Cardiac fibroblast (primary cell): ENCODE measurements at regions not wholly inside any gene's neighbourhood (a gene's known extent, or its start where the extent isn't known, plus 50 kb on each side); places are given as distances from the start of the nearest gene placed in this dataset.
"Not testable (repeated sequence)": the region's sequence is repeated elsewhere in the genome, so short reads cannot be mapped to it uniquely, and the experiment has no call there.

Experiments used
- DNase-seq, 2 donors: peaks; one replicate each; pipeline versions ENCODE4 v3.0.0 to v3.0.0-alpha.2; 2010; ENCODE audit warnings: low read depth in 2 of 2
- H3K4me3 ChIP-seq, 2 donors: replicated peaks in 1 of 2; 1 replicate in 1 of 2; 2 replicates in 1 of 2; pipeline ENCODE4 v1.5.1; 2011; ENCODE audit warnings: low read depth in 2 of 2, low read length in 2 of 2, mild to moderate bottlenecking in 2 of 2, moderate library complexity in 1 of 2
- TF ChIP-seq, protein P1 (sequence below): IDR thresholded peaks from one replicate; pipeline ENCODE4 v1.5.1; 2011; ENCODE audit warnings: low read depth, mild to moderate bottlenecking, low read length, inconsistent platforms

DNA sequence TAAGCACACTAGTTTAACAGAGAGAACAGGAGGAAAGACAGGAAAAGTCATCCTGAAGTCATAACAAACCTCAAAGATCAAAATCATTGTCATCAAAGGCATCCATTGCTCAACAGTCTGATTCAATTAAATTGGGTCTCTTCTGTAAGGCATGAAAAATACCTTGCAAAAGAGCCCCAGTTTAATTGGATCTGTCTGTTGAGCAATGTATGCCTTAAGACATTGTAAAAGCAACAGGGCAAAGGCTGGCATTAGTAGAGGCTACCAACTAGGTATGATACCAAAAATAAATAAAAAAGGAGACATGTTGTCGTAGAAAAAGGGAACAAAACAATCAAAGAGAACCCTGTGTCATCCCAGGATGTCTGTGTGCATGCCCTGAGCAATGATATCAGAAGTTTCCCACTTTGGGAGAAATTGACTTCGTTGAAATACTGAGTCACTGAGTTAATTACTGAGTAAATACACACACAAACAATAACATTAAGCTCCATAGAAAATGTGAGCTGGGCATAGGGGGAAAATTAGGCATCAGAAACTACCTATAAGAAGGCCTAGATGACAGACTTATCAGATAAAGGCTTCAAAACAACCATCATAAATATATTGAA is 1013.8 kb upstream of the CITED2 start:
- DNase-seq: peak in 1 of 2 donors; percentile 34
- TF ChIP-seq, protein P1, sequence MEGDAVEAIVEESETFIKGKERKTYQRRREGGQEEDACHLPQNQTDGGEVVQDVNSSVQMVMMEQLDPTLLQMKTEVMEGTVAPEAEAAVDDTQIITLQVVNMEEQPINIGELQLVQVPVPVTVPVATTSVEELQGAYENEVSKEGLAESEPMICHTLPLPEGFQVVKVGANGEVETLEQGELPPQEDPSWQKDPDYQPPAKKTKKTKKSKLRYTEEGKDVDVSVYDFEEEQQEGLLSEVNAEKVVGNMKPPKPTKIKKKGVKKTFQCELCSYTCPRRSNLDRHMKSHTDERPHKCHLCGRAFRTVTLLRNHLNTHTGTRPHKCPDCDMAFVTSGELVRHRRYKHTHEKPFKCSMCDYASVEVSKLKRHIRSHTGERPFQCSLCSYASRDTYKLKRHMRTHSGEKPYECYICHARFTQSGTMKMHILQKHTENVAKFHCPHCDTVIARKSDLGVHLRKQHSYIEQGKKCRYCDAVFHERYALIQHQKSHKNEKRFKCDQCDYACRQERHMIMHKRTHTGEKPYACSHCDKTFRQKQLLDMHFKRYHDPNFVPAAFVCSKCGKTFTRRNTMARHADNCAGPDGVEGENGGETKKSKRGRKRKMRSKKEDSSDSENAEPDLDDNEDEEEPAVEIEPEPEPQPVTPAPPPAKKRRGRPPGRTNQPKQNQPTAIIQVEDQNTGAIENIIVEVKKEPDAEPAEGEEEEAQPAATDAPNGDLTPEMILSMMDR: no peak
- no peak overlapping the region for H3K4me3 ChIP-seq

DNA sequence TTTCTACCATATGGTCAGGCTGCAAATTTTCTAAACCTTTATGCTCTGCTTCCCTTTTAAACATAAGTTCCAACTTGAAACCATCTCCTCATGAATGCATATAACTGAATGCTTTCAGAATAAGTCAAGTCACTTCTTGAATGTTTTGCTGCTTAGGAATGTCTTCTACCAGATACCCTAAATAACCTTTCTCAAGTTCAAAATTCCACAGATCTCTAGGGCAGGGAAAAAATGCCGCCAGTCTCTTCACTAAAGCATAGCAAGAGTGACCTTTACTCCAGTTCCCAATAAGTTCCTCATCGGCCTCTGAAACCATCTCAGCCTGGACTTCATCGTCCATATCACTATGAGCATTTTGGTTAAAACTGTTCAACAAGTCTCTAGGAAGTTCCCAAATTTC is 1011.2 kb upstream of the CITED2 start:
- H3K4me3 ChIP-seq: no peak overlapping the region
- TF ChIP-seq, protein P1: no peak

DNA sequence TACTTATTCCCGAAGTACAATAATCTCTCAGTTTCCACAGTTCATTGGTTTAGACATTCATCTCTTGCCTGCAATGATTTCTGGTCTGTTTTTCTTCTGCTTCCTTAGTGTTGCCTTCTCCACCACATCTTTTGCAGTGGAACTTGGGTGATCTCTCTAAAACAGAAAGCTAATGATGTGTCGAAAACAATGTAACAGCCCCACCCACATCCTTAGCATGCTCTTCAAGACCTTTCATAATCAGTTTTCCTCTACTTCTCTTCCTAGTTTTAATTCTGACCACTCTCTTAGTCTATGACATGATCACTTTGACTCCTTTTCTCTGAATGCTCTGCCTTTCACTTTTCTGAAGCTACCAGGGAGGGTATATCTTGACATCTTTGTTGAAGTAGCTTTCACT is 1007.9 kb upstream of the CITED2 start:
- no peak for DNase-seq
- TF ChIP-seq, protein P1: no peak
- H3K4me3 ChIP-seq: no peak overlapping the region

More for the DNA sequence above, 1011.2 kb upstream of the CITED2 start:
- no peak for DNase-seq

DNA sequence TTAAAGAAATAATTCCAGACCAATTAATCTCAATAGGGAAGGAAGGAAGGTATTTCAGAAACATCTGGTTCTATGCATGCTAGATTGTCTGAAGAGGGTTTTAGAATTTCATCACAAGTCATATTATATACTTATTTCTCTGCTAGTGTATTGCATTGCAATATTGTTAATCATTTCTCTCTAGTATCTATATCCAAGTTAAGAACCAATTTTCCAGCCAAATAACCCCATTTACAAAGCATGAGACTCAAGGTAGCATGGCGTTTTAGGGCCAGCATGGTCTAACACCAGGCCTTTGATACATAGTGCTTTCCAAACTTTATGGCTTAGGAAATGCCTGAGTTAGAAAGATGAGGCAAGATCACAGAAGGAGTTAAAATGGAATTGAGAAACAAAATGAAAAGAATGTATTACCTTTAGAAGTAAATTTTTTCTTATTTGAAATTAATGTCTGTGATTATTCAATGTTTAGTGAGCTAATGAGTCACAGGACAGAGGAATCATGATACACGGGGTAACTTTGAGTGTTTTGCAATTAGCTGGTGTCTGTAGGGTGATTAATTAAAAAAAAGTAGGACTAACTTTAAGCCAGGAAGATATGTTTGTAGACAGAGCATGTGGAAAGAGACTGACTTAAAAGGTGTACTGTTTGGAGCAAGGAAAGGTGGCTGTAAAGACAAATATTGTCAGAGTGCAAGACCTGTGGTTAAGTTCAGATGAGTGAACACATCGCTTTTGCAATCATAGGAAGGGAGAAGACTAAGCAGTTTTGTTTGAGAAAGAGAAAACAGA is 1006.2 kb upstream of the CITED2 start:
- DNase-seq: peak in 1 of 2 donors; percentile 46
- TF ChIP-seq, protein P1: no peak
- H3K4me3 ChIP-seq: no peak overlapping the region

DNA sequence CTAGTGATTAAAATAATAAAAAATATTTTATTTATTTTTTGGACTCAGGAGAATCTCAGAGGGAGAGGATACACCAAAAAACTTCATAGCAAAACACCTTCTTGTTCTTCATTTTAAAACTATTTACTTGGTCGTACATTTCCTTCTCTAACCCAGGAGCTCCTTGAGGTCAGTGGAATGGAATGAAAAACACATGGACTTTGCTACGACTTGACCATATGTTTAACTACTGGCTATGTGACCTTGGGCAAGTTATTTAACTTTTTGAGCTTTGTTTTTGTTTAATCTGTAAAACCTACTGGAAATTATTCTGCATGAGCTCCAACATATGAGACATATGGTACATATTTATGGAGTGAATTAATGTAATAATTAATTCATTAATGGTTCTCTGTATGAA is 1005.5 kb upstream of the CITED2 start:
- TF ChIP-seq, protein P1: no peak

DNA sequence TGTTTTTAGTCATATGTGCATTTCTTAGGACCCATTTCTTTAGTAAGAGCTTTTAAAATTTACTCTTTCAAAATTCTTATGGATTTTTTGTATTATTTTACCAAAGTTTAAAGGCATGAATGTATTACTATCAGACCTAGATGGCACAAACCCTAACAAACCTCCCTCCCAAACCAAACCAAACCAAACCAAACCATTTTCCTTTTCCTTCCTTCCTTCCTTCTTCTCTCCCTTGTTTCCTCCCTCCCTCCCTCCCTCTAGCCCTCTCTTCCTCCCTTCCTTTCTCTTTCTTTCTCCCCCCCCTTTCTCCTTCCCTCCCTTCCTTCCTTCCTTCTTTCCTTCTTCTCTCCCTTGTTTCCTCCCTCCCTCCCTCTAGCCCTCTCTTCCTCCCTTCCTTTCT is 1001.8 kb upstream of the CITED2 start:
- no peak overlapping the region for H3K4me3 ChIP-seq
- DNase-seq: no peak
- TF ChIP-seq, protein P1: no peak

More for the DNA sequence above, 1005.5 kb upstream of the CITED2 start:
- H3K4me3 ChIP-seq: no peak overlapping the region
- peak in 1 of 2 donors; percentile 61 for DNase-seq

DNA sequence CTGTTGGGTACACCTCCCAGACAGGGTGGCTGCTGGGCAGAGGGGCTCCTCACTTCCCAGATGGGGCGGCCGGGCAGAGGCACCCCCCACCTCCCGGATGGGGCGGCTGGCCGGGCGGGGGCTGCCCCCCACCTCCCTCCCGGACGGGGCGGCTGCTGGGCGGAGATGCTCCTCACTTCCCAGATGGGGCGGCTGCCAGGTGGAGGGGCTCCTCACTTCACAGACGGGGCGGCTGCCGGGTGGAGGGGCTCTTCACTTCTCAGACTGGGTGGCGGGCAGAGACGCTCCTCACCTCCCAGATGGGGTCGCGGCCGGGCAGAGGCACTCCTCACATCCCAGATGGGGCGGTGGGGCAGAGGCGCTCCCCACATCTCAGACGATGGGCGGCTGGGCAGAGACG is 999.3 kb upstream of the CITED2 start:
- not testable (repeated sequence) for DNase-seq, H3K4me3 ChIP-seq
